ENCODE measurements at regions not wholly inside any gene's neighbourhood (a gene's known extent, or its start where the extent isn't known, plus 50 kb on each side); places are given as distances from the start of the nearest gene placed in this dataset.
A peak's percentile ranks its signal among the peaks of the same experiment; 100 is the strongest.

- Histone ChIP-seq H3K9me3 (ENCODE audit: low read depth) (no peaks in the 10 kb centered on the region), H3K27ac (peak overlapping the region; percentile 77)
Measured at GRCh38 chr1:228904222-228904621, 168.9 kb downstream of the RHOU start.

DNA sequence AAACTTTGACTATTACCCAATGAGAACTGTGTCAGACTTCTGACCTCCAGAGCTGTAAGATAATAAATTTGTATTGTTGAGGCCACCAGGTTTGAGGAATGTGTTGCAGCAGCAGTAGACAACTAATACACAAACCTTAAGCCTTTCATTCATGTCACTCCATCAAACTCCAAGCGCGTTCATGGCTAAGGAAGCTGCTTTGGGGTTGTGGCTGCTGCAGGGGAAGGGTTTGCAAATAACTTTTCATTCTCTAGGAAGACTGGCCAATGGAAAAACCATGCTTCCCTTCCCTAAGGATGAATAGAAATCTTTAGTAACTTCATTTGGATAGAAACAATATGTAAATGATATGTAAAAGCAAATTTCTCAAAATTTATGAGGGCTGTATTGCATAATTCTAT is 170.4 kb downstream of the RHOU start:
- H3K79me2 ChIP-seq, result no peaks in the 10 kb centered on the region
- H3K27me3 ChIP-seq, result no peaks in the 10 kb centered on the region
- no peaks in the 10 kb centered on the region for H4K20me1 ChIP-seq (ENCODE audit: insufficient read depth, poor library complexity, severe bottlenecking)
- no peak overlapping the region for H3K4me2 ChIP-seq
- no peaks in the 10 kb centered on the region for H3K9me3 ChIP-seq (ENCODE audit: low read depth)
- no peak overlapping the region for H2AFZ ChIP-seq
- 87% methylated on average over 2 of the region's 2 CpGs for WGBS (ENCODE audit: low lambda C conversion rate, missing lambda C conversion rate)
- no peaks in the 10 kb centered on the region for H3K36me3 ChIP-seq (replicated peaks; ENCODE audit: insufficient read depth, low read depth)
- TF ChIP-seq EZH2 (IDR thresholded peaks at IDR 0.05; ENCODE audit: borderline replicate concordance) (no peak), EZH2phosphoT487 (IDR thresholded peaks at IDR 0.05; ENCODE audit: low read depth, severe bottlenecking, unreplicated experiment) (no peak)
- TF ChIP-seq, protein P1, sequence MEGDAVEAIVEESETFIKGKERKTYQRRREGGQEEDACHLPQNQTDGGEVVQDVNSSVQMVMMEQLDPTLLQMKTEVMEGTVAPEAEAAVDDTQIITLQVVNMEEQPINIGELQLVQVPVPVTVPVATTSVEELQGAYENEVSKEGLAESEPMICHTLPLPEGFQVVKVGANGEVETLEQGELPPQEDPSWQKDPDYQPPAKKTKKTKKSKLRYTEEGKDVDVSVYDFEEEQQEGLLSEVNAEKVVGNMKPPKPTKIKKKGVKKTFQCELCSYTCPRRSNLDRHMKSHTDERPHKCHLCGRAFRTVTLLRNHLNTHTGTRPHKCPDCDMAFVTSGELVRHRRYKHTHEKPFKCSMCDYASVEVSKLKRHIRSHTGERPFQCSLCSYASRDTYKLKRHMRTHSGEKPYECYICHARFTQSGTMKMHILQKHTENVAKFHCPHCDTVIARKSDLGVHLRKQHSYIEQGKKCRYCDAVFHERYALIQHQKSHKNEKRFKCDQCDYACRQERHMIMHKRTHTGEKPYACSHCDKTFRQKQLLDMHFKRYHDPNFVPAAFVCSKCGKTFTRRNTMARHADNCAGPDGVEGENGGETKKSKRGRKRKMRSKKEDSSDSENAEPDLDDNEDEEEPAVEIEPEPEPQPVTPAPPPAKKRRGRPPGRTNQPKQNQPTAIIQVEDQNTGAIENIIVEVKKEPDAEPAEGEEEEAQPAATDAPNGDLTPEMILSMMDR (IDR thresholded peaks at IDR 0.05; ENCODE audit: poor library complexity), result no peak
- no peak overlapping the region for H3K27ac ChIP-seq
- H3K4me3 ChIP-seq, result no peak overlapping the region
- H3K9me2 ChIP-seq (replicated peaks; ENCODE audit: insufficient read depth), result no peaks in the 10 kb centered on the region
- no peak for DNase-seq (ENCODE audit: low spot score)
- peaks cover 53% of the 10 kb centered on the region for H3K4me1 ChIP-seq (ENCODE audit: insufficient read depth)

More at GRCh38 chr1:228904222-228904621, 168.9 kb downstream of the RHOU start:
- no peaks in the 10 kb centered on the region for H3K27me3 ChIP-seq
- no peak overlapping the region for H2AFZ ChIP-seq
- no peak for DNase-seq (ENCODE audit: low spot score)
- TF ChIP-seq, protein P1 (IDR thresholded peaks at IDR 0.05; ENCODE audit: poor library complexity), result no peak
- TF ChIP-seq EZH2 (IDR thresholded peaks at IDR 0.05; ENCODE audit: borderline replicate concordance), result no peak
- TF ChIP-seq EZH2phosphoT487 (IDR thresholded peaks at IDR 0.05; ENCODE audit: low read depth, severe bottlenecking, unreplicated experiment), result no peak
- WGBS (ENCODE audit: low lambda C conversion rate, missing lambda C conversion rate), result 93% methylated on average over 4 of the region's 4 CpGs
- no peaks in the 10 kb centered on the region for H3K36me3 ChIP-seq (replicated peaks; ENCODE audit: insufficient read depth, low read depth)
- peaks cover 68% of the 10 kb centered on the region for H3K4me1 ChIP-seq (ENCODE audit: insufficient read depth)
- no peak overlapping the region for H3K4me2 ChIP-seq
- H3K9me2 ChIP-seq (replicated peaks; ENCODE audit: insufficient read depth), result no peaks in the 10 kb centered on the region
- no peaks in the 10 kb centered on the region for H4K20me1 ChIP-seq (ENCODE audit: insufficient read depth, poor library complexity, severe bottlenecking)
- no peak overlapping the region for H3K4me3 ChIP-seq
- no peaks in the 10 kb centered on the region for H3K79me2 ChIP-seq

DNA sequence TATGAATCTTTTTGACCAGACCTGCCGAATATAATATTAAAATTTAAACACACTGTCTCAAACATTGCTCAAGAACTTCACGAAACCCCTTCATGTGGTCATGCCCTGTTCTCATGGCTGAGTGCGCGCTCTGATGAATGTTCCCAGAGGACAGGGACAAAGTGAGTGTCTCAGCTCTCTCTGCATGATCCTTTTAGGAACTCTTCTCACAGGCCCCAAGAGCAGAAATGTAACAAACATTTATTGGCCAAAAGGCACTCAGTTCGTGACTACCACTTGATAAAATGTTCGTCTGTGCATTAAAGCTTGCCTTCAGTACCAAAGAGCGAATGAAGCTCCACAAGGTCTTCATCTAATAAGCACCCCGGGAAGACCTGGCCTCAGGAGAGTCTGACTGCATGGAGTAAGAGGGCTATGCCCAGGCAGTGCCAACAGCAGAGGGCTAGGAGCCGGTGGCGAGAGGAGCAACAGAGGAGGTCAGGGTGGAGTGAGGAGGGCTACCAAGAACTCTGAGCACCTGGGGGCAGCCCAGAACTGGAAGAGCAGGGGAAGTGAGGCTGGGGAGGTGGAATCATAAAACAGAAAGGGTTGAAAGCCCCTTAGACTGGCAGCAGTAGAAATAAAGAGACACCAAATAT is 171.1 kb downstream of the RHOU start:
- Histone ChIP-seq H4K20me1 (ENCODE audit: insufficient read depth, poor library complexity, severe bottlenecking) (no peaks in the 10 kb centered on the region), H3K4me1 (ENCODE audit: insufficient read depth) (peaks cover 52% of the 10 kb centered on the region), H3K4me3 (no peak overlapping the region), H3K27ac (no peak overlapping the region), H3K9me3 (ENCODE audit: low read depth) (no peaks in the 10 kb centered on the region), H3K4me2 (no peak overlapping the region), H3K79me2 (no peaks in the 10 kb centered on the region), H3K9me2 (replicated peaks; ENCODE audit: insufficient read depth) (no peaks in the 10 kb centered on the region), H2AFZ (no peak overlapping the region), H3K27me3 (no peaks in the 10 kb centered on the region), H3K36me3 (replicated peaks; ENCODE audit: insufficient read depth, low read depth) (no peaks in the 10 kb centered on the region)
- TF ChIP-seq EZH2phosphoT487 (IDR thresholded peaks at IDR 0.05; ENCODE audit: low read depth, severe bottlenecking, unreplicated experiment) (no peak), EZH2 (IDR thresholded peaks at IDR 0.05; ENCODE audit: borderline replicate concordance) (no peak)
- TF ChIP-seq, protein P1 (IDR thresholded peaks at IDR 0.05; ENCODE audit: poor library complexity), result no peak
- DNase-seq (ENCODE audit: low spot score), result no peak
- 83% methylated on average over 10 of the region's 10 CpGs for WGBS (ENCODE audit: low lambda C conversion rate, missing lambda C conversion rate)

Data from hepatocyte (in vitro differentiated cells).